ENCODE measurements at regions not wholly inside any gene's neighbourhood (a gene's known extent, or its start where the extent isn't known, plus 50 kb on each side); places are given as distances from the start of the nearest gene placed in this dataset.

DNA sequence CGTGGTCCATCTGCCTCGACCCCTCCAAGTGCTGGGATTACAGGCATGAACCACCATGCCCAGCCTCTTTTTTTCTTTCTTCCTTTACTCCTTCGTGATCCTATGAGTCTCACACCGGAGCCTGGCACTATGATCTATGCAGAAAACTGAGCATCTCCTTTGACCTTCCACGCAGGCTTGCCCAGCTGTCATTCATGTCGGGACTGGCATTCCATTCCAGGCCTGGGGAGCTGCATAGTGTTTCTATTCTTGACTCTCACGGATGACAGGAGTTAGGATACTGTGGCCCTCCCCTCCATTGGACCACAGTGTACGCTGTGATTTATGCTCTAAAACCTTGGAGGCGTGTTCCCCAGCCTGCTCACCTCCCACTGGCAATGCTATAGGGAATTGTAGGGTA lies 611.8 kb downstream of the BRD1 start:
- H3K9me3 ChIP-seq (ENCODE audit: low read length): peaks cover 11% of the 10 kb centered on the region
- no peaks in the 10 kb centered on the region for H3K36me3 ChIP-seq (ENCODE audit: insufficient read depth, low read length)
- no peaks in the 10 kb centered on the region for H3K4me1 ChIP-seq (ENCODE audit: insufficient read depth, low read length)
- H3K27me3 ChIP-seq (ENCODE audit: control insufficient read depth in 1 of 2, insufficient read depth in 2 of 2, low read length in 2 of 2): peaks cover 0 to 7% of the 10 kb centered on the region in 2 donors
- H3K9ac ChIP-seq (ENCODE audit: low read length): no peak overlapping the region
- H3K27ac ChIP-seq (ENCODE audit: low read depth, low read length): no peak overlapping the region
- no peak overlapping the region for H3K4me3 ChIP-seq (ENCODE audit: low read depth in 1 of 2, low read length in 2 of 2)

DNA sequence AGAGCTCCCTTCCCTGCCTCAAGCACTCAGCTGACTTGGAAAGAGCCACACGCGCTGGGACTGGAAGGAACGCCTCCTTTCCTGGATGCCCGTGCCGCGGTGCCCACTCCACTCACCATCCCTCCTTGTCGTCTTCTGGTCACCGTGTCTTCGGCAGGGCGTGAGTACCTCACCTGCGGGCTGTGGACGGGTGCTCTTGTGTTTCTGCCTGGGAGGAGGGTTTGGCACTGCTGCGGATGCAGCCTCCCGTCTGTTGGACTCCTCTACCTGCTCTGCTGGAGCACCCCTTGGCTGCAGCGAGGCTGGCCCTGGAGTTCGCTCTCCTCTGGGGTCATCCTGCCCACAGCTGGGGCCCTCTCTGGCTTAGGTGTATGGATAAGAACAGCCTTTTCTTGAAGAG lies 612.7 kb downstream of the BRD1 start:
- Histone ChIP-seq H3K4me1 (ENCODE audit: insufficient read depth, low read length) (no peaks in the 10 kb centered on the region), H3K9me3 (ENCODE audit: low read length) (peaks cover 11% of the 10 kb centered on the region), H3K9ac (ENCODE audit: low read length) (no peak overlapping the region), H3K4me3 (ENCODE audit: low read depth in 1 of 2, low read length in 2 of 2) (no peak overlapping the region), H3K36me3 (ENCODE audit: insufficient read depth, low read length) (no peaks in the 10 kb centered on the region), H3K27me3 (ENCODE audit: control insufficient read depth in 1 of 2, insufficient read depth in 2 of 2, low read length in 2 of 2) (peaks cover 0 to 7% of the 10 kb centered on the region in 2 donors), H3K27ac (ENCODE audit: low read depth, low read length) (no peak overlapping the region)

DNA sequence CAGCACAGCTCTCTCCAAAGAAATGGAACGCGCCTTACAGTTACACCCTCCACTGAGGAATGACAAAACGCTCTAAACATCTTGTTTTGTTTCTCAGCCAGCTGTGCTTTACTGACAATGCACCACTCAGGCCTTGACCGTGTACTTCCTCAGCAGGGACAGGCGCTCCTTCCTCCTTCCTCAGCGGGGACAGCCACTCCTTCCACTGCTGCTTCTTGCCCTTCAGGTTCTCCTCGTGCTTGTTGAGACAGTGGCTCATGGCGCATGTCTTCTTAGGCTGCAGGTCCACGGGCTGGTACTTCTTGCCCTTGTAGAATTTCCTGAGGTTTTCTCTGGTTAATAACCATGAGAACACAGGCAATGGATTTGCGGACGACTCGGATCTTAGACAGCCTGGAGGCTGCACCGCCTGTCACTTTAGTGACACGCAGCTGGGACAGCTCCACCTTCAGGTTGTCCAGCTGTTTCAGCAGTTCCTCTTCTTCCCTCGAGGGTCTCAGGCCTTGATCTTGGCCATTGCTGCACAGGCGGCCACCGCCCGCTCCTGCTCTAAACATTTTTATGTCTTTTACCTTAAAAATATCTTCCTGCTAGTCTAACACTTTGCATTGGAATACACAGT lies 613.8 kb downstream of the BRD1 start:
- H3K9me3 ChIP-seq (ENCODE audit: low read length): peaks cover 6% of the 10 kb centered on the region
- H3K36me3 ChIP-seq (ENCODE audit: insufficient read depth, low read length): no peaks in the 10 kb centered on the region
- H3K27me3 ChIP-seq (ENCODE audit: control insufficient read depth in 1 of 2, insufficient read depth in 2 of 2, low read length in 2 of 2): peaks cover 4 to 6% of the 10 kb centered on the region in 2 donors
- no peak overlapping the region for H3K9ac ChIP-seq (ENCODE audit: low read length)
- H3K4me3 ChIP-seq (ENCODE audit: low read depth in 1 of 2, low read length in 2 of 2): no peak overlapping the region
- H3K4me1 ChIP-seq (ENCODE audit: insufficient read depth, low read length): no peaks in the 10 kb centered on the region
- H3K27ac ChIP-seq (ENCODE audit: low read depth, low read length): no peak overlapping the region

DNA sequence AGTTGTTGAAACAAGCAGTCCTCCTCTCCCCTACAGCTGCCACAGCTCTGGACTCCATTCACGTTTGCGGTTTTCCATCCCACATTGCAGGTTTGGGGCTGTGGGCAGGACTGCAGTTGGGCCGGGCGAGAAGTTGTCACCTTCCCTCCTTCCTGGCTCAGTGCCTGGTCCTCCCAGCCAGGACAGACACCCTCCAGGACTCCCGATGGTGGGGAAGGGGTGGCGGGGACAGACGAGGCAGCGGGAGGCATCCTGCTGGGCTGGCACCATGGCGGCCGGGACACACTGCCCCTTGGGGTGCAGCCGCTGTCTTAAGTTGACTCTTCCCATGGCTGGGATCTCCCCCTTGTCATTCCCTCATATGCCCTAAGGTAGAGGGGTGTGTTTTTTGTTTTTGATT lies 615.2 kb downstream of the BRD1 start:
- H3K27me3 ChIP-seq (ENCODE audit: control insufficient read depth in 1 of 2, insufficient read depth in 2 of 2, low read length in 2 of 2): peaks cover 0 to 6% of the 10 kb centered on the region in 2 donors
- no peak overlapping the region for H3K9ac ChIP-seq (ENCODE audit: low read length)
- H3K27ac ChIP-seq (ENCODE audit: low read depth, low read length): no peak overlapping the region
- H3K4me1 ChIP-seq (ENCODE audit: insufficient read depth, low read length): no peaks in the 10 kb centered on the region
- no peak overlapping the region for H3K4me3 ChIP-seq (ENCODE audit: low read depth in 1 of 2, low read length in 2 of 2)
- no peaks in the 10 kb centered on the region for H3K9me3 ChIP-seq (ENCODE audit: low read length)
- no peaks in the 10 kb centered on the region for H3K36me3 ChIP-seq (ENCODE audit: insufficient read depth, low read length)

- Histone ChIP-seq H3K27ac (ENCODE audit: low read depth, low read length) (no peak overlapping the region), H3K4me3 (ENCODE audit: low read depth in 1 of 2, low read length in 2 of 2) (no peak overlapping the region), H3K27me3 (ENCODE audit: control insufficient read depth in 1 of 2, insufficient read depth in 2 of 2, low read length in 2 of 2) (peaks cover 0 to 6% of the 10 kb centered on the region in 2 donors), H3K9ac (ENCODE audit: low read length) (no peak overlapping the region), H3K4me1 (ENCODE audit: insufficient read depth, low read length) (no peaks in the 10 kb centered on the region), H3K36me3 (ENCODE audit: insufficient read depth, low read length) (no peaks in the 10 kb centered on the region), H3K9me3 (ENCODE audit: low read length) (no peaks in the 10 kb centered on the region)
Measured at GRCh38 chr22:49212002-49212401, 615.7 kb downstream of the BRD1 start.

- H3K27me3 ChIP-seq (ENCODE audit: control insufficient read depth in 1 of 2, insufficient read depth in 2 of 2, low read length in 2 of 2): peaks cover 0 to 6% of the 10 kb centered on the region in 2 donors
- H3K36me3 ChIP-seq (ENCODE audit: insufficient read depth, low read length): no peaks in the 10 kb centered on the region
- H3K27ac ChIP-seq (ENCODE audit: low read depth, low read length): no peak overlapping the region
- H3K4me3 ChIP-seq (ENCODE audit: low read depth in 1 of 2, low read length in 2 of 2): no peak overlapping the region
- H3K9me3 ChIP-seq (ENCODE audit: low read length): no peaks in the 10 kb centered on the region
- H3K4me1 ChIP-seq (ENCODE audit: insufficient read depth, low read length): no peaks in the 10 kb centered on the region
- H3K9ac ChIP-seq (ENCODE audit: low read length): no peak overlapping the region
Measured at GRCh38 chr22:49211176-49211575, 616.5 kb downstream of the BRD1 start.

DNA sequence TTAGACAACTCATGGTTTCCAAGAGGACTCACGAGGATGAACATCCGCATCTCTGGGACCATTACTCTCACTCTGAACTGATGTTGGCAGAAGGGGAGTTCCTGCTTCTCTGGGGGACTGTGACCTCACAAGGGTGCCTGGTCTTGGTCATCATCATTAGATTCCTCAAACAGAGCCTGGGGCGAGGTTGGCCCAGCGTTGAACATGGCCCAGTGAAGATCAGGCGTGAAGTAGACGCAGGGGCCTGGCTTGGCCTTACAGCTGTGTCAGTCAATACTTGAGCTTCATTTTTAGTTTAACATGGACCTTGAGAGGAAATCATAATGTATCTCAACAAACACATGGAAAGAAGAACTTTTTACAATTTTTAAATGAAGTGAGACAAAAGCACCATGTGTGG lies 617.1 kb downstream of the BRD1 start:
- H3K4me3 ChIP-seq (ENCODE audit: low read depth in 1 of 2, low read length in 2 of 2): no peak overlapping the region
- no peaks in the 10 kb centered on the region for H3K36me3 ChIP-seq (ENCODE audit: insufficient read depth, low read length)
- H3K27me3 ChIP-seq (ENCODE audit: control insufficient read depth in 1 of 2, insufficient read depth in 2 of 2, low read length in 2 of 2): peaks cover 0 to 8% of the 10 kb centered on the region in 2 donors
- no peak overlapping the region for H3K9ac ChIP-seq (ENCODE audit: low read length)
- no peak overlapping the region for H3K27ac ChIP-seq (ENCODE audit: low read depth, low read length)
- H3K9me3 ChIP-seq (ENCODE audit: low read length): no peaks in the 10 kb centered on the region
- no peaks in the 10 kb centered on the region for H3K4me1 ChIP-seq (ENCODE audit: insufficient read depth, low read length)

DNA sequence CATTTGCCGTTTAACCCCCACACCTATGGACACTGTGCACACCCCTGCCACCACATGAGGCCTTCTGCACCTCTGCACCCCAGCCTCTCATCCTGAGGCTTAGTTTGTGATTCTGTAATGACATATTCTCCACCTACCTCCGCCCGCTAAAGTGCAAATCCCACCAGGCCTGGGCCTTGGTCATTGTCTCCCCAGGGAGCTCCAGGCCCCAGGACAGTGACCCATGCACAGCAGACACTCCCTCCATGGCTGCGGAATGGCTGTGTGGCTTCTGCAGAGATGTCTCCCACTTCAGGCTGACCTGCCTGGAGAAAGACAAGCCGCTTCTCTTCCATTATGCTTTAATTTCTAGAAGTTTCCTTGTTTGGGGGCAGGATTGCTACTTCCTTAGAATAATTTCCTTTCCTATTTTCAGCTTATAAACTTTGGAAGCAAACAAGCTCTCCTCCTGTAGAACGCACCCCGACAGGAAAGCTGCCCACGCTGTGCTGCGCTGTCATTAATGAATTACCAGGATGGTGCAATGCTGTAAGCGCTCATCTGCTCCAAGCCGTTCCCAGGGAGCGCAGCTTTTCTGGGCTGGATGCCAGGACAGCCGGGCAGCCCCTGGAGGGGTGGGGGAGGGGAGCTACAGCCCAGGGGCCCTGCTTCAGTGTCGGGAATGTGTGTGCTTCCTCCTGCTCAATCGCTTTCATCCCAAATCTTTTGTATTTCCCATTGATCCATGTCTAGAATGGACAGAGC lies 618.0 kb downstream of the BRD1 start:
- no peaks in the 10 kb centered on the region for H3K9me3 ChIP-seq (ENCODE audit: low read length)
- no peak overlapping the region for H3K9ac ChIP-seq (ENCODE audit: low read length)
- H3K36me3 ChIP-seq (ENCODE audit: insufficient read depth, low read length): no peaks in the 10 kb centered on the region
- H3K4me1 ChIP-seq (ENCODE audit: insufficient read depth, low read length): no peaks in the 10 kb centered on the region
- H3K27ac ChIP-seq (ENCODE audit: low read depth, low read length): no peak overlapping the region
- no peak overlapping the region for H3K4me3 ChIP-seq (ENCODE audit: low read depth in 1 of 2, low read length in 2 of 2)
- peaks cover 0 to 18% of the 10 kb centered on the region in 2 donors for H3K27me3 ChIP-seq (ENCODE audit: control insufficient read depth in 1 of 2, insufficient read depth in 2 of 2, low read length in 2 of 2)

DNA sequence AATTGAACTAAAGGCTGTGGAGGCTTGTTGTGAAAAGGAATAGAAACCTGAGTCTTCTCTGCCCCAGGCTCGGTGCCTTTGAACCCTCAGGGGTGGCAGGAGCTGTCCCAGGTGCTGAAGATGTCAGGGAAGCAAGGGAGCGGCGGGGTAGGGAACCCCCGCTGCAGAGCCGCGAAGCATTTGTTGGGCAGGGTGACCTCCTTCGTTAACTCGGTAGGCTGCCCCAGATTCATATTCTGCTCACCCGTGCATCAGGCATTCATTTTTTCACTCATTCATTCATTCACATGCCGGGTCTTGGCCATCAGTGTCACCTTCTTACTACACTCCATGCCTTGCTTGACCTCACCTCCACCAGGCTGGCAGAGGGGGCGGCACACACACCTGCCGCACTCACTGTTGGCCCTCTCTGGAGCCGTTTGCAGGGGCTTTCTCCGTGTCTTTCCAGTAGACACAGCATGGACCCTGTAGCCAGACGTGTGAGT lies 618.9 kb downstream of the BRD1 start:
- H3K27ac ChIP-seq (ENCODE audit: low read depth, low read length): no peak overlapping the region

GRCh38 chr22:49208004-49208402 lies 619.7 kb downstream of the BRD1 start:
- H3K9ac ChIP-seq (ENCODE audit: low read length): no peak overlapping the region
- H3K36me3 ChIP-seq (ENCODE audit: insufficient read depth, low read length): no peaks in the 10 kb centered on the region
- no peaks in the 10 kb centered on the region for H3K4me1 ChIP-seq (ENCODE audit: insufficient read depth, low read length)
- no peak overlapping the region for H3K27ac ChIP-seq (ENCODE audit: low read depth, low read length)
- peaks cover 0 to 26% of the 10 kb centered on the region in 2 donors for H3K27me3 ChIP-seq (ENCODE audit: control insufficient read depth in 1 of 2, insufficient read depth in 2 of 2, low read length in 2 of 2)
- no peaks in the 10 kb centered on the region for H3K9me3 ChIP-seq (ENCODE audit: low read length)
- H3K4me3 ChIP-seq (ENCODE audit: low read depth in 1 of 2, low read length in 2 of 2): no peak overlapping the region

More for the DNA sequence above, 618.9 kb downstream of the BRD1 start:
- Histone ChIP-seq H3K9me3 (ENCODE audit: low read length) (no peaks in the 10 kb centered on the region), H3K36me3 (ENCODE audit: insufficient read depth, low read length) (no peaks in the 10 kb centered on the region), H3K4me3 (ENCODE audit: low read depth in 1 of 2, low read length in 2 of 2) (no peak overlapping the region), H3K9ac (ENCODE audit: low read length) (no peak overlapping the region), H3K4me1 (ENCODE audit: insufficient read depth, low read length) (no peaks in the 10 kb centered on the region), H3K27me3 (ENCODE audit: control insufficient read depth in 1 of 2, insufficient read depth in 2 of 2, low read length in 2 of 2) (peaks cover 0 to 21% of the 10 kb centered on the region in 2 donors)

DNA sequence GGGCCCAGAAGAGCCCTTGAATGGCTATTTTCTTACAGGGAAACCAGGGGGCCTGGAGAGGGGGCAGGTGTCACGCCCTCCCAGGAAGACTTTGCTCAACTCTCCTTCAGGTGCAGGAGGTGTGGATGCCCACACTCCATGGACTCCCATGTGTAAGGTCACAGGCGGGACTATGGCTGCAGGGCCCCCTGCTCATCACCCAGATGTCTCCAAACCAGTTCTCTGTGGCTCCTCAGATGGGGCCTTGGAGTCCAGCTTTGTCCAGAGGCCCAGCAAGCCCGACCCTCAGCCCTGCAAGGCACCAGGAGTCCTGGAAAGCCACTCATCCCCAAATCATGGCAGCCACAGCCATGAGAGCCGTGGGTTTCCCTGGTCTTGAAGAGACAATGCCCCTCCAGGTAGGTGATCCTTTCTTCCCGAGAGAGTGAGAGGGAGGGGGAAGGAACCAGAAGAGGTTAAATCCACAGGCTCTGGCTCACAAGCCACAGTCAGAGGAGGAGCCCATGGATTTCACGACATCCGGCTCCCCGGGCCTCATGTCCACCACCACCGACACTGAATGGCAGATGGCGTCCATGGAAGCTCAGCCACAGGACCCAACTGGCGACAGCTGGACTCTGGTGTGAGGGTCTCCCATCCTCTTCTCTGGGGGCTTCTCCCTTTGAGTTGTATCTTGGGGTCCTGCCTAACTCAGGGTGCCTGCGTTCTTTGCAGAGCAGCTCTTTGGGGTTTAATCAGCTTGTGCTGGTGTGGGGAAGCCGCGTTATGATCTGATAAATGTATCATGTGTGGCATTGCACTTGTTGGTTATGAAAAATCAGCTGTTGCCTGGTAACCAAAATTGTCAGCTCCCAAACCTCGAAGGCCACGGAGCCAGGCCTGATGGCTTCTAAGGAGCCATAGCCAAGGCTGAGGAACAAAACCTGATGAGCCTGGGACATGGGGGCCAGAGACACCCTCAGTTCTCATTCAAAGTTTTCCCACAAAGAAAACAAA lies 620.4 kb downstream of the BRD1 start:
- peaks cover 0 to 26% of the 10 kb centered on the region in 2 donors for H3K27me3 ChIP-seq (ENCODE audit: control insufficient read depth in 1 of 2, insufficient read depth in 2 of 2, low read length in 2 of 2)
- H3K4me1 ChIP-seq (ENCODE audit: insufficient read depth, low read length): no peaks in the 10 kb centered on the region
- no peaks in the 10 kb centered on the region for H3K36me3 ChIP-seq (ENCODE audit: insufficient read depth, low read length)
- no peaks in the 10 kb centered on the region for H3K9me3 ChIP-seq (ENCODE audit: low read length)
- no peak overlapping the region for H3K27ac ChIP-seq (ENCODE audit: low read depth, low read length)
- no peak overlapping the region for H3K4me3 ChIP-seq (ENCODE audit: low read depth in 1 of 2, low read length in 2 of 2)
- H3K9ac ChIP-seq (ENCODE audit: low read length): no peak overlapping the region
